NCI-H82 (cell line): ENCODE measurements at regions not wholly inside any gene's neighbourhood (a gene's known extent, or its start where the extent isn't known, plus 50 kb on each side); places are given as distances from the start of the nearest gene placed in this dataset.

ENCODE experiments used
- DNase-seq: peaks from one replicate; lab custom pipeline; 2025; lab: John Stamatoyannopoulos, UW

GRCh38 chr6:77403424-77403823 lies 59.9 kb downstream of the HTR1B start:
- DNase-seq, result no peak

GRCh38 chr6:77401231-77401630 lies 62.1 kb downstream of the HTR1B start:
- no peak for DNase-seq

GRCh38 chr6:77397561-77397960 lies 65.7 kb downstream of the HTR1B start:
- DNase-seq, result no peak

- no peak for DNase-seq
Measured at GRCh38 chr6:77389402-77389801, 73.9 kb downstream of the HTR1B start.

- no peak for DNase-seq
Measured at GRCh38 chr6:77383026-77383425, 80.3 kb downstream of the HTR1B start.

GRCh38 chr6:77373955-77374354 lies 89.3 kb downstream of the HTR1B start:
- no peak for DNase-seq

- no peak for DNase-seq
Measured at GRCh38 chr6:77371748-77372147, 91.5 kb downstream of the HTR1B start.

GRCh38 chr6:77368660-77369313 lies 94.5 kb downstream of the HTR1B start:
- DNase-seq, result no peak

GRCh38 chr6:77366798-77367197 lies 96.5 kb downstream of the HTR1B start:
- no peak for DNase-seq

GRCh38 chr6:77363702-77364101 lies 99.6 kb downstream of the HTR1B start:
- DNase-seq, result no peak

- no peak for DNase-seq
Measured at GRCh38 chr6:77362055-77362454, 101.2 kb downstream of the HTR1B start.

- no peak for DNase-seq
Measured at GRCh38 chr6:77361018-77361417, 102.3 kb downstream of the HTR1B start.

- DNase-seq, result no peak
Measured at GRCh38 chr6:77356821-77357220, 106.5 kb downstream of the HTR1B start.

- no peak for DNase-seq
Measured at GRCh38 chr6:77354581-77354980, 108.7 kb downstream of the HTR1B start.

GRCh38 chr6:77353129-77353528 lies 110.2 kb downstream of the HTR1B start:
- DNase-seq, result no peak

GRCh38 chr6:77341058-77341986 lies 122.0 kb downstream of the HTR1B start:
- no peak for DNase-seq

GRCh38 chr6:77340331-77340730 lies 123.0 kb downstream of the HTR1B start:
- DNase-seq, result no peak

GRCh38 chr6:77339926-77340325 lies 123.4 kb downstream of the HTR1B start:
- DNase-seq, result no peak

- no peak for DNase-seq
Measured at GRCh38 chr6:77337392-77337791, 125.9 kb downstream of the HTR1B start.

GRCh38 chr6:77334093-77334492 lies 129.2 kb downstream of the HTR1B start:
- DNase-seq, result no peak

GRCh38 chr6:77332915-77333623 lies 130.2 kb downstream of the HTR1B start:
- no peak for DNase-seq

- no peak for DNase-seq
Measured at GRCh38 chr6:77326711-77327110, 136.6 kb downstream of the HTR1B start.

- no peak for DNase-seq
Measured at GRCh38 chr6:77326029-77326428, 137.3 kb downstream of the HTR1B start.
